ENCODE measurements at regions not wholly inside any gene's neighbourhood (a gene's known extent, or its start where the extent isn't known, plus 50 kb on each side); places are given as distances from the start of the nearest gene placed in this dataset.
A peak's percentile ranks its signal among the peaks of the same experiment; 100 is the strongest.

- ATAC-seq (no peak), DNase-seq (no peak)
- no peak overlapping the region for H3K27ac ChIP-seq
- WGBS, 3 donors: 69 to 81% (median 71%) methylated on average over 4 of the region's 4 CpGs
- intact Hi-C loops (cut with DNase I): no loop called here
- no peak overlapping the region for H3K4me3 ChIP-seq
- no peaks in the 10 kb centered on the region for H3K36me3 ChIP-seq (ENCODE audit: insufficient read depth in 1 of 2, low read depth in 1 of 2)
- no peaks in the 10 kb centered on the region for H3K4me1 ChIP-seq
- TF ChIP-seq CTCF (IDR thresholded peaks at IDR 0.05): no peak
- H3K9me3 ChIP-seq: no peaks in the 10 kb centered on the region
- no peaks in the 10 kb centered on the region for H3K27me3 ChIP-seq (ENCODE audit: insufficient read depth in 3 of 3, low read length in 2 of 3)
Observed at GRCh38 chr9:602716-603115, 238.8 kb upstream of the DMRT1 start.

GRCh38 chr9:603126-603525, 238.4 kb upstream of the DMRT1 start:
- DNase-seq (no peak), ATAC-seq (no peak)
- Histone ChIP-seq H3K27me3 (ENCODE audit: insufficient read depth in 3 of 3, low read length in 2 of 3) (no peaks in the 10 kb centered on the region), H3K4me3 (no peak overlapping the region), H3K4me1 (no peaks in the 10 kb centered on the region), H3K36me3 (ENCODE audit: insufficient read depth in 1 of 2, low read depth in 1 of 2) (no peaks in the 10 kb centered on the region), H3K27ac (no peak overlapping the region), H3K9me3 (no peaks in the 10 kb centered on the region)
- intact Hi-C loops (cut with DNase I): no loop called here
- WGBS, 3 donors: 56 to 72% (median 57%) methylated on average over 2 of the region's 2 CpGs
- no peak for TF ChIP-seq CTCF (IDR thresholded peaks at IDR 0.05)

GRCh38 chr9:607417-607816, 234.1 kb upstream of the DMRT1 start:
- Histone ChIP-seq H3K36me3 (ENCODE audit: insufficient read depth in 1 of 2, low read depth in 1 of 2) (no peaks in the 10 kb centered on the region), H3K9me3 (no peaks in the 10 kb centered on the region), H3K27ac (no peak overlapping the region), H3K27me3 (ENCODE audit: insufficient read depth in 3 of 3, low read length in 2 of 3) (no peaks in the 10 kb centered on the region), H3K4me1 (no peaks in the 10 kb centered on the region), H3K4me3 (no peak overlapping the region)
- no peak for TF ChIP-seq CTCF (IDR thresholded peaks at IDR 0.05)
- intact Hi-C loops (cut with DNase I): no loop called here
- 69 to 83% (median 73%) methylated on average over 5 of the region's 5 CpGs for WGBS, 3 donors
- ATAC-seq (no peak), DNase-seq (no peak)

GRCh38 chr9:613771-614347, 227.6 kb upstream of the DMRT1 start:
- H3K4me1 ChIP-seq: peaks cover 4% of the 10 kb centered on the region
- H3K9me3 ChIP-seq: no peaks in the 10 kb centered on the region
- TF ChIP-seq CTCF (IDR thresholded peaks at IDR 0.05): peak; percentile 76
- WGBS, 3 donors: 3 to 7% (median 4%) methylated on average over 7 of the region's 7 CpGs
- peak overlapping the region; percentile 24 for H3K4me3 ChIP-seq
- DNase-seq: peak; percentile 69 to 87
- peak; percentile 94 to 99 (median 98) for ATAC-seq
- no peaks in the 10 kb centered on the region for H3K27me3 ChIP-seq (ENCODE audit: insufficient read depth in 3 of 3, low read length in 2 of 3)
- peak overlapping the region; percentile 18 for H3K27ac ChIP-seq
- no peaks in the 10 kb centered on the region for H3K36me3 ChIP-seq (ENCODE audit: insufficient read depth in 1 of 2, low read depth in 1 of 2)
- intact Hi-C loops (cut with DNase I): loop anchor here (1.0 to 10.0 kb wide), 5 partner anchors 150 to 391 kb away; no protein-coding TSS in a partner anchor

GRCh38 chr9:614431-614830, 227.1 kb upstream of the DMRT1 start:
- ATAC-seq (peak; percentile 23 to 43 (median 32)), DNase-seq (no peak)
- H3K9me3 ChIP-seq: no peaks in the 10 kb centered on the region
- intact Hi-C loops (cut with DNase I): loop anchor here (1.0 to 10.0 kb wide), 4 partner anchors 150 to 390 kb away; no protein-coding TSS in a partner anchor
- H3K4me1 ChIP-seq: peaks cover 4% of the 10 kb centered on the region
- H3K4me3 ChIP-seq: peak overlapping the region; percentile 24
- TF ChIP-seq CTCF (IDR thresholded peaks at IDR 0.05): no peak
- H3K27ac ChIP-seq: peak overlapping the region; percentile 18
- no peaks in the 10 kb centered on the region for H3K36me3 ChIP-seq (ENCODE audit: insufficient read depth in 1 of 2, low read depth in 1 of 2)
- no peaks in the 10 kb centered on the region for H3K27me3 ChIP-seq (ENCODE audit: insufficient read depth in 3 of 3, low read length in 2 of 3)
- 24 to 33% (median 31%) methylated on average over 4 of the region's 4 CpGs for WGBS, 3 donors

All from psoas muscle (tissue), 7 donors.